ENCODE measurements at regions not wholly inside any gene's neighbourhood (a gene's known extent, or its start where the extent isn't known, plus 50 kb on each side); places are given as distances from the start of the nearest gene placed in this dataset.
"Not testable (repeated sequence)": the region's sequence is repeated elsewhere in the genome, so short reads cannot be mapped to it uniquely, and the experiment has no call there.

DNA sequence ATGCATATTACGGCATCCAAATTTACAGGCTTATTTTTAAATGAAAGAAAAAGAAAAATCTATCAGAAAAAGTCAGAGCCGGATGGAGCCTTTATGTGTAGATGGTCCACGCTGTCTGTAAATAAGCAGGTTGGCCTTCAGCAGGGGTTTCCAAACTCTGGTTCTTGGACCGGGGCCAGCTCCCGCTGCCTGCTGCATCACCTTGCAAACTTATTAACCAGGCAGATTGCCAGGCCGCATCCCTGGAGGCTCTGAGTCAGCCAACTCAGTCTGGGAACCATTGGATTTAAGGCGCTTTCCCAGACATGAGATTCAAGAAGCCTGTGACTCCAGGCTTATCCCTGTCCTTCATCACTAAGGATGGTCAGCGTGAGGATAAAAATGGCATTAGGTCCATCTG, 212.4 kb downstream of the OPA1 start:
- DNase-seq, result peak; percentile 88

DNA sequence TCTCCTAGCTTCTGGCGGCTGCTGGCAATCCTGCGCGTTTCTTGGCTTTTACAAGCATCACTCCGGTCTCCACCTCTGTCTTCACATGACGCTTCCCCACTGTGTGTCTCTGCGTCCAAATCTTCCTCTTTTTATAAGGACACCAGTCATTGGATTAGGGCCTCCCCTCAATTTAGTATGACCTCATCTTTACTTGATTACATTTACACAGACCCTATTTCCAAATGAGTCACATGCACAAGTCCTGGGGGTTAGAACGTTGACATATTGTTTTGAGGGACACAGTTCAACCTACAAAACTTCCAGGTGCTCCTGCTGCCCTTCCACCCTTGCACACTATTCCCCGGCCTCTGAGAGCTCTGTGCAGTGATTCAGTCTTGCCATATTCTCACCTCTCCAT, 215.3 kb downstream of the OPA1 start:
- no peak for DNase-seq

DNA sequence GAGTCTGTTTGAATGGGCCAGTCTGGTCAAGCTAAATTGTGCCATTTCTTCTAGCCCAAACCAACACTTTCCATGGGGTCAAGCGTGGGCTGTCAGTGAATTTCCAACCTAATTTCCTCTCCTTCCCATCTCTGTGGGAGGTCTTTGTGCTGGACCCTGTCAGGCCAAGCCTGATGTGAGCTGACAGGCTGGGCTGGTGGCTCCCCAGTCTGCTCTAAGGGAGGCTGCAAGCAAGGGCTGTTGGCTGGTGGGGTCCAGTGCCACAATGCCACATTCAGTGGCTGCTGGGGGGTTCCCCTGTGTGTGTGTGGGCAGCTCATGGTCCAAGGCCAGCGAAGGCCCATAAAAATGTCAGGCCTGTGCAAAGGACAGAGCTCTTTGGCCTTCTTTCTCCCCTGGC, 216.1 kb downstream of the OPA1 start:
- DNase-seq, result no peak

DNA sequence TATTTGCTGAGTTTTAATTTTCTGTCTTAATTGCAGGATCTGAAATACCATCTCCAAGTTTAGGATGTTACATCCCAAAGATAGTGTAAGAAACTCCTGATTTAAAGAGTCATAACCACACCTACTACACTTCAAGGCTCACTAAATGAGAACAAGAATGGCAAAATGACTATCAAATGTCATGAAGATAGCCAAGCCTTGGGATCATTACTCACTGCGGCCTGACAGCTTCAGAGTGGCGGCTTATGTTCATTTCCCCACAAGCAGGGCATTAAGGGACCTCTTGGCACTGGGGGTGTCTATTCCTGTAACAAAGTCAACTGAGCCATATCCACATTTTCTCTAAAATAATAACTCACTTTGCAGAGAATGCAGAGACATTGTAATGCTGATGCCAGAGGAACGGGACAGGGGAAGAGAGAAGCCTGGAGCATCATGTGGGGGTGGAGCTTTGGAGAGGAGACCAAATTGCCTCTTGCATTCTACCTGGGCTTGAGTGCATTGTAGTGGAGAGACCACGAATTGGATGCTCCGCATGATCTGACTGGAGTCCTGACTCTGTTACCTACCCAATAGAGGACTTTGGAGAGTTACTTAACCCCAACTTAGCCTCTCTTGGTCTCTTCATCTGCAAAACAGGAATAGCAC, 219.2 kb downstream of the OPA1 start:
- no peak for DNase-seq

DNA sequence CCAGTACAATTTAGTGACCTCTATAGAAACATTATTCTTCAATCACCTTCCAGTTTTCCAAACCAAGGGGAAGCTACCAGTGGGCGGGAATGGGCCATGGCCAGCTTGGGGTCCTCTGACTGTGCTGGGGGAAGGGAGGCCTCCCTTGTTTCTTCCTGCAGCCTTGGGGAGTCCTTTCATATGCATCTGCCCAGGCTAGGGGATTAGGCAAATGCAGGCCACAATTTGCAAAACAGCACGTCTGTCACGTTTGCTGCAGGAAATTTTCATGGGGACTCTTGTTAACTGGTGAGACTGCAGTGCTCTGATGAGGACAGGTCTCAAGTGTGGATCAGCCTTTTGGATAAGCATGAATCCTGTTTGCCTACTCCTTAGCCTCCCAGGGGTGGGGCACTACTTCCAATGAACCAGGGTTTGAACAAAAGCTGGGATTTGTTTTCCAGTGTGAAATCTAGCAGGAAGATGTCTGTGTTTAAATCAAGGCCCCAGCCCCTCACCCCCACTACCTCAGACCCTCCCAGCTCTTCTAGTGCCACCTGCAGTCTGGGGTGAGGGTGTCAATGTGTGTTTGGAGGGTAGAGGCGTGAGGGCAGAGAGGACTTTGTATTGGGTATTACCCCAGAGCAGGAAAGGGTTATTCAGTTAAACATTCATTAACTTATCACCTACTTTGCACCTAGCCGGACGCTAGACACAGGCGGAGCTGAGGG, 219.9 kb downstream of the OPA1 start:
- DNase-seq, result no peak

DNA sequence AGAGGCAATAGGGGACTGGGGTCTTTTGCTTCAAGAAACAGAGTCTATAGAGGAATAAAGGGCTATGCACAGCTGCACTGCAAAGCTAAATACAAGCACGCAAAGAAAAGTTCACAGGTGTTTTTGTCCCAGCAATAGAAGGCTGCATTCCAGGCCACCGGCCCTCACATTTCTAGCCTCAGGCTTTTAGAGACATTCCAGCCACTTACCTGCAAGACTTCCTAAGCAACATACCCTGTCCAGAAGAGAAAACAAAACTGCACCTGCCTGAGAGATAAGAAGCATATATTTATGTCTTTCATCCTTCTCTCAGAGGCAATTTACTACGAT, 220.5 kb downstream of the OPA1 start:
- no peak for DNase-seq

DNA sequence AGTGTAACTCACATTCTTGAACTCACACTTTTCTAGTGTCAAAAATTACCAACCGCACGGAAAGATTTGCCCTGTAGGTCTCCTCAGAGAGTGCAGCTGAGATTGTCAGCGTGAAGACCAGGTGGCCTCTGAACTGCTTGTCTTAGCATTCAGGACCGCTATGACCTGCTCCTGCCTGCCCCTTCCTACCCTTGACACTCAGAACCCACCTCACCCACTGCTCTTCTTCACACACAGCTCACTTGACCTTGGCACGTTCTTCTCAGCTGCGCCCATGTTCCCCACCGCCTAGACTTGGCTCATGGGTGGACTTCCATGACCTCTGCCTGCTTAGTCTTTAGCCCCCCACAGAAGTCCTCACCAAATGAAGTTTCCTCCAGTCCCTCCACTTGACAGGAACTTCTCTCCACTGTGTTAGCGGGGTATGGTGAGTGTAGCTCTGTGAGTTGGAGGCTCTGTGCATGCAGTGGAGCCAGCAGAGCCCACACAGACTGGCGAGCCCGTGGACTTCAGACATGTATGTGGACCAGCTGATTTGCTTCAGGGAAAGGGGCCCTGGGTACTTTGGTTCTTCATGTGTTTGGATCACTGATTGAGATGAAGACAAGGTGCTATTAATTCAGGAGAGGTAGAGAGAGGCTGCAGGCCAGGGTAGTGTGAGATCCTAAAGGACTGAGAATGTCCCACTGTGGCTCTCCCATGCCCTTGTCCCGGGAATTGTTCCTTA, 221.3 kb downstream of the OPA1 start:
- DNase-seq, result no peak

DNA sequence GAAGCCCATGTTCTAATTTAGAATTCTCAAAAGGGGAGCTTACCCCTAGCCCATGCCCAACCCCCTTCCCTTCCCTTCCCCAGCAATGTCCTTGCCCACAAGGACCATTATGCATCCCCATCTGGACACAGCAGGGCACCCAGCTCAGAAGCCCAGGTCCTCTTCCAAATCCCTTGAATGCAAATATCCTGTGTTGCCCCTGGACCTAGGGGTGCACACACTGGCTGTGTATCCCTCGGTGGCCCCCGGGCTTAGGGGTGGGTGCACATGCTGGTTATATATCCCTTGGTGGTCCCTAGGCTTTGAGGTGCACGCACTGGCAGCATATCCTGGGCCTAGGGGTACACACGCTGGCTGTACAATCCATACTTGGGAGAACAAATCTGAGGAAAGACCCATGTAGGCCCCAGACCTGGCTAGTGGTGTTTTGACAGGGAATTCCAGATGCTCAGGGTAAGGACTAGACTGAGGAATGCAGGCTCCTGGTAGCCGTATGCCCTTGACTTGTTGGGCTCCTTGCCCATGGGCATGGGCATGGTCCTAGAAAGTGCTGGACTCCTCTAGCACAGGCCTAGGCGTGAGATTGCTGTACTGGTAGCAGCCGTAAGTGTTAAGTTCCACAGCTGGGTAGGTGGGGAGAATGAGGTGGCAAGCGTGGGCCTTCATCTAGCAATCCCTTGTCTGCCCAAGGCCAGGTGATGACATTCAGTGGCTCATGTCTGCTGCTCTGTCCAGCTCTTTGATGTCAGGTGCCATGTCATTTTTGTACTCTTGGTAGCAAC, 222.4 kb downstream of the OPA1 start:
- no peak for DNase-seq

DNA sequence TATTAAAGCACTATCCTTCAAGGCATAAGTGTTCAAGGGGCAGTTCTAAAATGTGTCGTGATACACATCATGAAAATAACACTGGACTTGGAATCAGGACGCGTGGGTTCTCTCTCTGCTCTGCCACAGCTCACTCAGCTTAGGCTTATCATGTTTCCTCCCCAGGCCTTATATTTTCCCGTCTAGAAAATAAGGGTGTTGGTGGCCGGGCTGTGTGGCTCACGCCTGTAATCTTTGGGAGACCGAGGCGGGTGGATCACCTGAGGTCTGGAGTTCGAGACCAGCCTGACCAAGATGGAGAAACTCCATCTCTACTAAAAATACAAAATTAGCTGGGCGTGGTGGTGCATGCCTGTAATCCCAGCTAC, 223.0 kb downstream of the OPA1 start:
- no peak for DNase-seq

DNA sequence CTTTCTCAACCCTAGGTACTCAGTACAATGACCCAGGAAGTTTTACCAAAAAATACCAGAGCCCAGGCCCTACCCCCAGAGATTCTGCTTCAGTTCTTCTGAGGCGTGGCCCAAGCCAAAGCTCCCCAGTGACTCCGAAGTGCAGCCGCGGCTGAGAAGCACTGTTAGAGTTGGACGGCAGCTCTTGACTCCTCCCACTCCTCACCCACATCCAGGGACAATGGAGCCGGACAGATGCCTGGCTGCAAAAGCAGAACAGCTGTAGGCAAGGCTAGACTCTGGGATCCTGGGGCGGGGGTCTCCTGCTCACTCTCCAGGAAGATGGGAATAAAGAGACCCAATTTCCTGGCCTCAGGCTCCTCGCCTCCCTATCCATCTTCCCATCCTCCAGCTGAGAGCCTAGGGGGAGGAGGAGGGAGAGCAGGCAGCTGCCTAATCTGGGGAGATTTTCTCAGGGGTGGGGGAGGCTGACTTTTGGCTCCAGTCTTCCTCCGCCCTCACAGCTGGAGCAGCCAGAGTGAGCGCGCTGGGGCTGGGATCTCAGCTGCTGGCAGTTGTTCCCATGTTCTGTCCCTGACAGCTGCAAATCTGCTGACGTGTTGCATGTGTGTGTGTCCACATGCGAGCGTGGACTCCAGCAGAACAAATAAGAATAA, 223.8 kb downstream of the OPA1 start:
- DNase-seq, result no peak

DNA sequence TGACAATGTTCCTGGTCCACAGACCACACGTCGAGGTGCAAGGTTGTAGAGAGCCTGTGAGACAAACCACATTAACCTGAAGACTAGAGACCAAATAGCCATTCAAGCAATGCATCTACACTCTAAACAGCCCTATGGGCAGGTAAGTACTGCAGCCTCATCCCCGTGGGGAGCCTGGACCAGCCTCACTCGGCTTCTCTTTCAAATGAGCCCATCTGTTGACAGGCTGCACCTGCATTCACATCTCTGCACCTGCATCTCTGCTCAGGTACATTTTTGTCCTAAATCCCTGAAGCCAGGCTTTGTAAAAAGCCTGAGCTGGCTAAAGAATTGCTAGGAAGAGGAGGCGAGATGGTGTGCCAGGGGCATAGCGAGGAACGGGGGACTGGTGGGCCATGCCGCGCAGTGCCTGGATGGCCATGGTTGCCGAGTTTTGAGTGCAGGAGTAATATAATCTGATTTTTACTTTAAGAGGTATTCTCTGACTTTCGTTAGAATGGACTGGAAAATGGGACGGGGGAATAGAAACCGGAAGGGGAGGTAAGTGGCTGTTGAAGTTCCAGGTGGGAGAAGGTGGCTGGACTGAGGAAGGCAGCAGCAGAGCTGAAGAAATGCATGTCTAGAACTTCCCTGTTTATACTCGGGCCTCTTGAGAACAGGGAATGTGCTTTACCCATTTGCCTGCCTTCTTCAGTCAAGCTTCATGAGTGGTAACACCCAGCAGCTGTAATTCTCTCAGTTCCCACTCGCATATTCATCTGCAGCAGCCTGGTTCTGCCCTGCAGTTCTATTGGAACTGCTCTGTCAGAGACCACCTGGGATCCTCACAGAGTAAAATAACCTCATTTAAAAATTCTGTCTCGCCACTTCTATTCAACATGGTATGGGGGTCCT, 226.4 kb downstream of the OPA1 start:
- no peak for DNase-seq

DNA sequence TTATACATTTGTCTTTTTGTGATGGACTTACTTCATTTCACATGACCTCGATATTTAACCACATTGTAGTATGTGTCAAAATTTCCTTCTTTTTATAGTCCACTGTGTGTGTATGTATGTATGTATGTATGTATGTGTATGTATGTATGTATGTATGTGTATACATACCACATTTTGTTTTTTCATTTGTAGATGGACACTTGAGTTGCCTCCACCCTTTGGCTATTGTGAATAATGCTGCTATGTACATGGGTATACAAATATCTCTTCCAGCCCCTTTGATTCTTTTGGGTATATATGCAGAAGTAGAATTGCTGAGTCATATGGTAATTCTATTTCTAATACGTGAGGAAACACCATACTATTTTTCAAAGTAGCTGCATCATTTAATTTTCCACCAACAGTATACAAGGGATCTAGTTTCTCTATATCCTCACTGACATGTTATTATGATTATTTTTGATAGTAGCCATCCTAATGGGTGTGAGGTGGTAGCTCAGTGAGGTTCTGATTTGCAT, 228.2 kb downstream of the OPA1 start:
- DNase-seq, result no peak

DNA sequence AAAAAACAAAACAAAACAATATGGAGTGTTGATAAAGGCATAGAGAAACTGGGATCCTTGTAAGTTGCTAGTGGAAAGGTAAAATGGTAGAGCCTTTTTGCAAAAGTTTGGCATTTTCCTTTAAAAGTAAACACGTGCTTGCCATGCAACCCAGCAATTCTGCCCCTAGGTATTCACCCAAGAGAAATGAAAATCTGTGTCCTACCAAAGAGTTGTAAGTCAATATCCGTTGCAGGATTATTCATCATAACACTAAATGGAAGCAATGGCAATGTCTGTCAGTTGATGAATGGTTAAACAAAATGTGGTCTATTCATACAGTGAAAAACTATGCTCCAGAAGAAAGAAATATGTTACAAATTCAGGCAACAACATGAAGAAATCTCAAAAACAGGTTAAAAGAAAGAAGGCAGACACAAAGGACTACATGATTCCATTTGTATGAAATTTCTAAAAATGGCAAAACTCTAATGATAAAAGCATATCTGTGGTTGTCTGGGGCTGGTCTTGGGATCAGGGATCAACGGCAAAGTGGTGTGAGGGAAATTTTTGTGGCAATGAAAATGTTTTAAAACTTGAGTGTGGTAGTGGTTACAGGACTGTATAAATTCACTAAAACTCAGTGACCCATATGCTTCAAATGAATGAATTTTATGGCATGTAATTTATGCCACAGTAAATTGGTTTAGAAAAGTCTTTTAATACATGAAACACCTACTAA, 229.6 kb downstream of the OPA1 start:
- no peak for DNase-seq

DNA sequence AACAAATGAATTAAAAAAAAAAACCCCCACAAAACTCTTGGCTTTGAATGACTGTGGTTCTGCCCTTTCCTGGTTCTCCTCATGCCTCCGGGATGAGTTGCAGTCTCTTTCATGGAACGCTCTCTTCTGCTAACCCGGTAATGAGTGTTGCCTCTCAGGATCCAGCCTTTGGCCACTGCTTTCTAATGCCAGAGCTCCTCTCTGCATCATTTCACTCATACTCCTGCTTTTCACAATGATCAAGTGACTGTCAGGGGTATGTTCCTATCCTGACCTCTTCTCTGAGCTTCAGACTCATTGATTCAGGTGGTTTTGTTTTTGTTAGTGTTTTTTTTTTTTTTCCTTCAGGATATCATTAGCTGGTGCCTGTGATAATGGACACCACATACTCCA, 230.2 kb downstream of the OPA1 start:
- DNase-seq, result not testable (repeated sequence)

DNA sequence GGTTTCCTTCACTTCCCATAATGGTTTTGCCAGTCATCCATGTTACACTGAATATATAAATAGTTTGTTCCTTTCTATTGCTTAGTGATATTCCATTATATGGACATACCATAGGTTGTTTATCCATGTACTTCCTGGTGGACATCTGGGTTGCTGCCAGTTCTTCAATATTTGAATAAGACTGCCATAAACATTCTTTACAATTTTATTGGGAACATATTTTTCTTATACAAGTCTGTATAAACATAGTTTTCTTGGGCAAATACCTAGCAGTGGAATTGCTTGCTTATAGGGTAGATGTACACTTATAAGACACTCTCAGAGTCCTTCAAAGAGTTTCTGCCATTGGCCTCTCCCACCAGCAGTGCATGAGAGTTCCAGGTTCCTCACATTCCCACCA, 231.4 kb downstream of the OPA1 start:
- no peak for DNase-seq

DNA sequence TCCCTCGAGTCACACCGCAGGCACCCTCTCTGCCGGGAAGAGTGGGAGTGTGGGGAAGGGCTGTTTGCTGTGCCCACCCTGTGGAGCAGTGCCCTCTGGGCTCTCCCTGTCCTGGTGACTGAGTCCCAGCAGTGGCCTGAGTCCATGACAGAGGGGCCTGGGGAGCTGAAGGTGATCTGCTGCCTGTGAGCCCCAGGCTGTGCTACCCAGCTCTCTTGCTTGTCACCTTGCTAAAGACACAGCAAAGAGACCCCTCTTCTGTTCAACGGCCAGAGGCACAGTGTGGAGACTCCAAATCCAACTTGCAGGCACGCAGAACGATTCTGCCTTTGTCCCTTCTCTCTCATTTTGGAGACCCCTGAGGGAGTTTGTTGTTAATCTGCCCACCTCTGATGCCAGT, 232.6 kb downstream of the OPA1 start:
- DNase-seq, result no peak

DNA sequence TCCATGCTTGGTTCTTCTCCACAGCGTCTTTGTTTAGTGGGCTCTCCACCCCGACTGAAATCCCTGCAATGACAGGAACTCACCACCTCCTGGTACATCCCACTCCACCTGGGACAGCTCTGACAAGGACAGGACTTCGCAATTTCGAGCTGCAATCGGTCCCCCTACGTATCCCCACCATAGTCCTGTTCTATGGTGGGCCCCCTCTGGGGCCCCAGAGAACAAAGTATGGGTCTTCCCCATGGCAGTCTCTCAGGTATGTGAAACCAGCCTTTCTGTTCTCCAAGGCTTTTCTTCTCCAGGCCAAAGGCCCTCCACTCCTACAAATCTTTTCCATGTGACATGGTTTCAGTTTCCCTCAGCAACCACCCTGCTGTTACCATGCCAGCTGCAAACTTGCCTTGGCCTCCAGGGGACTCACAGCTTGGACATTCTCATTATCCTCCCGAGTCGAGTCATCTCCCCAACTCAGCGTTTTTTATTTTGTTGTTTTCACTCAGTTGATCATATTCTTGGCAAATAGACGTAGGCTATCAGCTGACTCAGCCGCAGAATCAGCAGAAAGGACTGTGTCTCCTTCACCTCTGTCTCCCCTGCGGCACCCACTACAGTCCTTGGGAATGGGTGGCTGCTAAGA, 233.3 kb downstream of the OPA1 start:
- DNase-seq, result no peak

DNA sequence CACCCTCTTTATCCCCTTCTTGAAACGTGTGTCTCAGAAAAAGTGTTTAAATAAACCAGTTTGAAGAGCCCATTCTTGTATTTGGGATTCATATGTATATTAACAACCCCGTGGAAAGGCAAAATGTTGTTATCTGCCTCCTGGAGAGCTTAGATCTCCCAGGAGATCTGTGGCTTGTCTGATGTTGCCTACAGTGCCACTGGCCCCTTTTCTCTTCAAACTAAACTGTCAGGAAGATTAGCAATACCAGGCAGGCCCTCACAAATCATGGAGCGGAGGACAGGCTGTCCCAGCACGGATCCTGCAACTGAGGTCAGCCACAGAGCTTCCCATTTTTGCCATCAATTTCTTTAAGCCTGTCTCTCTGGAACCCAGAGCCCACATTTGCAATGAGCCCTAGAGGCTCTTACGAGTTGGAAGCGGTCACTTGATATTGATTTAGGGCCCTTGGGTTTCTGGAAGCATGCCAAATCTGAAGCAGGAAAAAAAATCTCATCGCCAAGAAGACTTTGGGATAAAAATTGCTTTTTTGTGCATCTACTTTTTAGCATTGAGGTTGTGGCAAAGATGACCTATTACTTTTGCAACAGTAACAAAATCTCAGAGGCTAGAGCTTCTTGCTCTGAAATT, 234.1 kb downstream of the OPA1 start:
- no peak for DNase-seq

DNA sequence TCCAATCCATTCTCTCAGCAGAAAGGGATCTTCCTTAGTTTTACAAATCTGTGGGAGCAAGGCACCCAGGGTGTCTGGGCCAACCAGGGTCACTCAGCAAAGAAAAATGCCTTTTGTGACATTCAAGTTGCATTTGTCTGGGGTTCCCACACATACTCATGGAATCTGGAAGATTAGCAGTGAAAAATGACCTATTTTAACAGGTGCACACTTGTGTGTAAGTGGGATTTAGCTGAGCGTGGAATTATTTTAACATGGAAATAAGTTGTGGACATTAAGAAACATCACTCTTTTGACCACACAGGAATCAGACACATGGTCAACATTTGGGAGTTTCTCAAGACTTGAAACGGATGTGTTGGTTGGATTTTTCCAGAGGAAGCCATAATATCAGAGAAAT, 234.9 kb downstream of the OPA1 start:
- no peak for DNase-seq

DNA sequence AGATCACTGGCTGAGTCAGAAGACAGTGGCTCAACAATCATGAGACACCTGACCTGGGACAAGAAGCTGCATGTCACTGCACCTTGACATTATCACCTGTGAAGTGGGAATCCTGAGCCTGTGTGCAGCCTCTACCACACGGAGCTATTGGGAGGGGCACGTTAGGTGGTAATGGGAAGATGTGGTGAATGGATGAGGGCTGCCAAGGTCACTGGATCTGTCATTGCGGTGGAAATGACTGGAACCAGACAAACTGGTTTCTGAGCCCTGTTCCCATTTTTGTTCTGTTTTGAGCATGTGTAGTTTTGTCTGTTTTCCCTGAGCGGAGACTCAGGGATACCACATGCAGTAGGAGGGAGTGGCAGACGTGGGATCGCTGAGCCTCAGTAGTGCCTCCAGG, 235.5 kb downstream of the OPA1 start:
- no peak for DNase-seq
